KMS-11 (cell line): ENCODE measurements at regions not wholly inside any gene's neighbourhood (a gene's known extent, or its start where the extent isn't known, plus 50 kb on each side); places are given as distances from the start of the nearest gene placed in this dataset.

Experiments used
- H2AFZ ChIP-seq: fragments of 200-600 bp; sonication (generic); 2 replicates; pipeline ENCODE4 v1.6.1; 2016; ENCODE audit warnings: antibody characterized with exemption, mixed run types, low read depth
- H3K27ac ChIP-seq: fragments of 200-600 bp; sonication (generic); 2 replicates; pipeline ENCODE4 v1.6.1; 2016; ENCODE audit warnings: mild to moderate bottlenecking, mixed run types
- H3K27me3 ChIP-seq: fragments of 200-600 bp; sonication (generic); 2 replicates; pipeline ENCODE4 v1.6.1; 2017; ENCODE audit warnings: mild to moderate bottlenecking, low read depth, mixed run types, moderate library complexity; ENCODE audit not compliant: insufficient read depth
- H3K36me3 ChIP-seq: fragments of 200-600 bp; sonication (generic); 2 replicates; pipeline ENCODE4 v1.6.1; 2017; ENCODE audit warnings: mild to moderate bottlenecking, mixed run types; ENCODE audit not compliant: insufficient read depth
- H3K4me1 ChIP-seq: fragments of 200-600 bp; sonication (generic); 2 replicates; pipeline ENCODE4 v1.6.1; 2016; ENCODE audit warnings: mild to moderate bottlenecking, low read depth, mixed run types; ENCODE audit not compliant: poor library complexity, severe bottlenecking
- H3K4me2 ChIP-seq: fragments of 200-600 bp; sonication (generic); 2 replicates; pipeline ENCODE4 v1.7.0; 2016; ENCODE audit warnings: mild to moderate bottlenecking, mixed run types
- H3K4me3 ChIP-seq: fragments of 200-600 bp; sonication (generic); IDR thresholded peaks from 2 replicates; pipeline ENCODE4 v1.6.1; 2017; ENCODE audit warnings: low read depth, low read length, mixed read lengths; ENCODE audit not compliant: insufficient read depth
- H3K79me2 ChIP-seq: fragments of 200-600 bp; sonication (generic); 2 replicates; pipeline ENCODE4 v1.6.1; 2016; ENCODE audit warnings: low read depth, mixed run types; ENCODE audit not compliant: insufficient read depth
- H3K9ac ChIP-seq: fragments of 200-600 bp; sonication (generic); 2 replicates; pipeline ENCODE4 v1.6.1; 2016; ENCODE audit warnings: mild to moderate bottlenecking, mixed run types
- H4K20me1 ChIP-seq: fragments of 200-600 bp; sonication (generic); 2 replicates; pipeline ENCODE4 v1.6.1; 2016; ENCODE audit warnings: mild to moderate bottlenecking, mixed run types; ENCODE audit not compliant: insufficient read depth
- TF ChIP-seq, protein P1 (sequence below): fragments of 200-600 bp; sonication (generic); conservative IDR thresholded peaks from 2 replicates; pipeline ENCODE4 v1.6.1; 2017; ENCODE audit warnings: low read depth, mild to moderate bottlenecking, antibody characterized with exemption, low read length, moderate library complexity, mixed read lengths

DNA sequence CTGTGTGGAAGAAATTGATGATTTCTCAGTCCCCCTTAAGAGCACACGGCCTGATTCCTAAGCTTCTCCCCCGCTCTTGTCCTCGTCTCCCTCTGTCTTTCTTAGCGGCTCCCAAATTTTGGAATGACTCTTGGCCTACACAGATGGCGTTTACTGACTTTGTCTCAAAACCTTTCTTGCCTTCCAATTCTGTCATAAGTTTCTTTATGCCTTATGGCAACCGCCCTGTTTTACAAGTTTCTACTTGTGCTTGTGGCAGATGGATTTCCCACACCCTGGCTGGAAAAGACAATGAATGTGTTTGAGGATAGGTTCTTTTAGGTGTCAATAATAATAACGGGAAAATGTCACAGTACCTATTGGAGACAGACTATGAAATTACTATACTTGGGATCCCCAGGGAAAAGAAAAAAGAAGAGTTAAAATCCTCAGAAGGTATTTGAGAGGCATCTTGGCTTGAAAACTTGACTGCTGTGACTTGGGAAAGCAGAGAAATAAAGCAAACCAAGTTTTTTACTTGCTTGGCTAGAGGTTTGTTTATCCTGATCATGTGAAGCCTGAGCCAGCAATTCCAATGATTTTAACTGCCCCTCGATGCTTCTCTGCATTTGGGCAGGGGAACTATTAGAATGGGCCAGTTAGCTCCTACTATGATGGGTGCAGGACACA is 276.4 kb downstream of the HRH4 start:
- no peak overlapping the region for H3K9ac ChIP-seq
- H3K79me2 ChIP-seq = no peaks in the 10 kb centered on the region
- no peaks in the 10 kb centered on the region for H3K36me3 ChIP-seq
- no peaks in the 10 kb centered on the region for H4K20me1 ChIP-seq
- no peak overlapping the region for H3K4me3 ChIP-seq
- no peak overlapping the region for H2AFZ ChIP-seq
- TF ChIP-seq, protein P1, sequence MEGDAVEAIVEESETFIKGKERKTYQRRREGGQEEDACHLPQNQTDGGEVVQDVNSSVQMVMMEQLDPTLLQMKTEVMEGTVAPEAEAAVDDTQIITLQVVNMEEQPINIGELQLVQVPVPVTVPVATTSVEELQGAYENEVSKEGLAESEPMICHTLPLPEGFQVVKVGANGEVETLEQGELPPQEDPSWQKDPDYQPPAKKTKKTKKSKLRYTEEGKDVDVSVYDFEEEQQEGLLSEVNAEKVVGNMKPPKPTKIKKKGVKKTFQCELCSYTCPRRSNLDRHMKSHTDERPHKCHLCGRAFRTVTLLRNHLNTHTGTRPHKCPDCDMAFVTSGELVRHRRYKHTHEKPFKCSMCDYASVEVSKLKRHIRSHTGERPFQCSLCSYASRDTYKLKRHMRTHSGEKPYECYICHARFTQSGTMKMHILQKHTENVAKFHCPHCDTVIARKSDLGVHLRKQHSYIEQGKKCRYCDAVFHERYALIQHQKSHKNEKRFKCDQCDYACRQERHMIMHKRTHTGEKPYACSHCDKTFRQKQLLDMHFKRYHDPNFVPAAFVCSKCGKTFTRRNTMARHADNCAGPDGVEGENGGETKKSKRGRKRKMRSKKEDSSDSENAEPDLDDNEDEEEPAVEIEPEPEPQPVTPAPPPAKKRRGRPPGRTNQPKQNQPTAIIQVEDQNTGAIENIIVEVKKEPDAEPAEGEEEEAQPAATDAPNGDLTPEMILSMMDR = no peak
- H3K27ac ChIP-seq = no peak overlapping the region
- no peak overlapping the region for H3K4me2 ChIP-seq
- H3K4me1 ChIP-seq = no peaks in the 10 kb centered on the region
- no peaks in the 10 kb centered on the region for H3K27me3 ChIP-seq

DNA sequence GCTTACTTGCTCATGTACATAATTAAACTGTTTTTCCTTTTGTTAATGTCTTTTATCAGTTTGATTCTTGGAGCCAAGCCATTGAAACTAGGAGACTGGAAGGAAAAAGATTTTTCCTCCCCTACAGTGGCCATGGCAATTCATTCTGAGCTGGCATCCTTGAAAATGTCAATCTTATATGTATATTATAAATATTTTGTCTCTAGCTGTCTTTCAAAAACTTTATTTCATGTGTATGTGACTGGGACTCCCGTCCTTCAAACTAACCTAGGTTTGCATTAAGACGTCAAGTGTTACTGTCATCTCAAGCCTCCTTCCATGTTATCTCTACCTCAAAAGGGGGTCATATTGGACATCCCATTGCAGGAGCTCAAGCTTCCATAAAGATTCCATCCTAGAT is 280.4 kb downstream of the HRH4 start:
- Histone ChIP-seq H3K79me2 (no peaks in the 10 kb centered on the region), H3K4me1 (no peaks in the 10 kb centered on the region), H3K36me3 (no peaks in the 10 kb centered on the region), H4K20me1 (no peaks in the 10 kb centered on the region), H3K9ac (no peak overlapping the region), H3K27ac (no peak overlapping the region), H3K27me3 (no peaks in the 10 kb centered on the region), H2AFZ (no peak overlapping the region), H3K4me2 (no peak overlapping the region), H3K4me3 (no peak overlapping the region)
- TF ChIP-seq, protein P1 = no peak

DNA sequence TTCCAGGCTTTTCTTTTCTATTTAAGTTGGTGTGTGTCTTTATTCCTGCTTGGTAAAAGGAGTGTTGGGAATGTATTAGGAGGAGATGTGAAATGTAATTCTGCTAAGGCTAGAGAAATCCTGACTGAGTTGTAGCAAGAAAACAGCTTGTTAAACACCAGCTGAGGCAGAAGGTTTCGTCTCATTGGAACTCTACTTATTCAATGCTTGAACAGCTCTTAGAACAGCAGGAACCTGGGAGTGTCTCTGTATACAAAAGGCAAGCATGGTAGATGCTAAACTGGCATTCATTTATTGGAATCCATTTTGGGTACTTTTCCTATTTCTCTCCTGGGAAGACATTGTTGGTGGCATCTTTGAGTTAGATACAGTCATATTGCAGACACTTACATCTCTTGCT is 280.9 kb downstream of the HRH4 start:
- Histone ChIP-seq H3K4me3 (no peak overlapping the region), H2AFZ (no peak overlapping the region), H3K27ac (no peak overlapping the region), H3K36me3 (no peaks in the 10 kb centered on the region), H4K20me1 (no peaks in the 10 kb centered on the region), H3K9ac (no peak overlapping the region), H3K27me3 (no peaks in the 10 kb centered on the region), H3K4me1 (no peaks in the 10 kb centered on the region), H3K79me2 (no peaks in the 10 kb centered on the region), H3K4me2 (no peak overlapping the region)
- TF ChIP-seq, protein P1 = no peak

DNA sequence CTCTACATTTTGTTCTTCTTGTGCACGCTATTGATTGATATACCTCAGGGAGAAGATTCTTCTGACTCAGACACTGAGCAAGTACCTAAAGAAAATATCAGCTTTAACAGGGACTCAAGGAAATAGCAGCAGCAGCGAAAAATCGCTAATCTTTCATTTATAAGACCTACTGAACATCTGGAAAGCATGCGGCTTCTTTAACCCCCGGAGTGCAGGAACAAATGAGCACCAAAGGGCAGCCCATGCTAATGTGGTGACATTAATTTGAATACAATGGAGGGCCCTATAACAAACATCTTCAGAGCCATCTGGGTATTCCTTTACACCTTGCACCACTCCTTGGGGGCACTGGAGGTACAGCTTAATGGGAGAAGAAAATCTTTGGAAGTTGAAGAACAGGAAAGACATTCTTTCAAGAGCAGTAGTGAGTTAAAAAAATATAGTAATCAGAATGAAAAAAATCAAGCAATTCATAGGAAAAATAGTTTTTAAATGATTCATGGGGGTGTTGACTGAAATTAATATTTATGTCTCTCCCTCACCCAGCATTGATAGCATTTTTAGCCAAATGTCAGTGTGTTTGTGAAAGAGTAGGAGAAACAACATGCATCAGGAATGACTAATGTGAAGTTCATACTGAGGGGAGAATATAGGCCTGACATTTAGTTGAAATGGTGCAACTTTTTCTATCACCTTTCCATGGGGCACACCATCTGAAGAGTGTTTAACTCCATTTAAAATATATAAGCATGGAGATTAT is 281.7 kb downstream of the HRH4 start:
- no peaks in the 10 kb centered on the region for H3K27me3 ChIP-seq
- no peak overlapping the region for H2AFZ ChIP-seq
- H3K9ac ChIP-seq = no peak overlapping the region
- no peak overlapping the region for H3K27ac ChIP-seq
- H3K4me3 ChIP-seq = no peak overlapping the region
- no peaks in the 10 kb centered on the region for H3K36me3 ChIP-seq
- TF ChIP-seq, protein P1 = no peak
- no peaks in the 10 kb centered on the region for H3K4me1 ChIP-seq
- no peak overlapping the region for H3K4me2 ChIP-seq
- H3K79me2 ChIP-seq = no peaks in the 10 kb centered on the region
- H4K20me1 ChIP-seq = no peaks in the 10 kb centered on the region
